H1 (cell line): ENCODE measurements at regions not wholly inside any gene's neighbourhood (a gene's known extent, or its start where the extent isn't known, plus 50 kb on each side); places are given as distances from the start of the nearest gene placed in this dataset.

ENCODE experiments used
- EGR1 ChIP-seq: IDR thresholded peaks from 2 replicates; pipeline ENCODE4 v1.6.1; 2011; ENCODE audit warnings: low read depth, low read length, borderline replicate concordance
- EP300 ChIP-seq, 2 experiments: IDR thresholded peaks; 1 replicate in 1 of 2; 2 replicates in 1 of 2; pipeline ENCODE4 v1.6.1; 2011 to 2012; ENCODE audit warnings: low read depth in 2 of 2, low read length in 2 of 2, mild to moderate bottlenecking in 2 of 2, borderline replicate concordance in 1 of 2, inconsistent platforms in 1 of 2, moderate library complexity in 1 of 2
- EZH2 ChIP-seq: fragments of 200-600 bp; sonication (generic); IDR thresholded peaks from 2 replicates; pipeline ENCODE4 v1.7.1; 2012; ENCODE audit warnings: low read depth, mild to moderate bottlenecking, moderate library complexity, low read length, inconsistent platforms; ENCODE audit not compliant: severe bottlenecking
- GABPA ChIP-seq: IDR thresholded peaks from 2 replicates; pipeline ENCODE4 v1.6.1; 2011; ENCODE audit warnings: mild to moderate bottlenecking, low read length, moderate library complexity, borderline replicate concordance; ENCODE audit not compliant: insufficient read depth
- POU5F1 ChIP-seq: IDR thresholded peaks from 2 replicates; pipeline ENCODE4 v1.6.1; 2011; ENCODE audit warnings: low read depth, mild to moderate bottlenecking, low read length, moderate library complexity
- SIRT6 ChIP-seq: IDR thresholded peaks from one replicate; pipeline ENCODE4 v1.7.1; 2012; ENCODE audit warnings: low read length, inconsistent platforms
- TF ChIP-seq, protein P1 (sequence below): IDR thresholded peaks from 2 replicates; pipeline ENCODE4 v1.6.1; 2012; ENCODE audit warnings: inconsistent platforms
- TF ChIP-seq, protein P2 (sequence below): IDR thresholded peaks from 2 replicates; pipeline ENCODE4 v1.6.1; 2011; ENCODE audit warnings: low read length, improper control_type of control experiment

DNA sequence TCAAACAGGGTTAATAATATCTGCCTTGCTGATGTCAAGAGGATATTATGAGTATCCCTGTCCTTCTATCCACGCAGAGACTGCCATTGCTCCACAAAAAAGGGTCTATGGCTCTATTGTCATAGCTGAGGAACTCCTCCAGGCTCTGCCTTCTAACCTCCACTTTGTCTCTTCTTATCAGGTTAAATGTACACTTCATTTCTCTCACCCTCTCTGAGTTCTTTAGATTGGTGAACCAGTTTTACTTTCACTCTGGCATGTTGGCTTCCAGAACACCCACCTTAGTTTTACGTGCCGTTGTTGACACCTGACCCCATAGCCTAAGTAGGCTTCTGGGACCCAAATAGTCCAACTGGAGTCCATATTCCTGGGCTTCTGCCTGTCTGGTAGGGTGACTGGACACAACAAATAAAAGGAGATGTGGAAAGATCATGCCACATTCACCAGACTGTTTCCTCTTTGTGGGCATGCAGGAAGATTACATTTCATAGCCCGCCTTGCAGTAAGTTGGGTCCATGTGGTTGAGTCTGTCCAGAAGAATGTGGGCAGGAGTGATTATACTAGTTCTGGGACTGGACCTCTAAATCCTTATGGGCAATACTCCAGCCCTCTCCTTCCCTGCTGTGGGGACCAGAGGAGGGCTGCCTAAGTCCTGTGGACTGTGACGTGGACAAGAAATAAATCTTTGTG is 350.4 kb upstream of the CLINT1 start:
- TF ChIP-seq, protein P1, sequence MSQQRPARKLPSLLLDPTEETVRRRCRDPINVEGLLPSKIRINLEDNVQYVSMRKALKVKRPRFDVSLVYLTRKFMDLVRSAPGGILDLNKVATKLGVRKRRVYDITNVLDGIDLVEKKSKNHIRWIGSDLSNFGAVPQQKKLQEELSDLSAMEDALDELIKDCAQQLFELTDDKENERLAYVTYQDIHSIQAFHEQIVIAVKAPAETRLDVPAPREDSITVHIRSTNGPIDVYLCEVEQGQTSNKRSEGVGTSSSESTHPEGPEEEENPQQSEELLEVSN, result no peak
- no peak for TF ChIP-seq GABPA
- TF ChIP-seq EP300 (IDR thresholded peaks at IDR 0.05; ENCODE audit: borderline replicate concordance in 1 of 2, low read depth in 2 of 2, low read length in 2 of 2), result no peak
- TF ChIP-seq EZH2, result no peak
- no peak for TF ChIP-seq EGR1
- no peak for TF ChIP-seq POU5F1
- TF ChIP-seq, protein P2, sequence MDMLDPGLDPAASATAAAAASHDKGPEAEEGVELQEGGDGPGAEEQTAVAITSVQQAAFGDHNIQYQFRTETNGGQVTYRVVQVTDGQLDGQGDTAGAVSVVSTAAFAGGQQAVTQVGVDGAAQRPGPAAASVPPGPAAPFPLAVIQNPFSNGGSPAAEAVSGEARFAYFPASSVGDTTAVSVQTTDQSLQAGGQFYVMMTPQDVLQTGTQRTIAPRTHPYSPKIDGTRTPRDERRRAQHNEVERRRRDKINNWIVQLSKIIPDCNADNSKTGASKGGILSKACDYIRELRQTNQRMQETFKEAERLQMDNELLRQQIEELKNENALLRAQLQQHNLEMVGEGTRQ, result no peak
- no peak for TF ChIP-seq SIRT6
